IMR-90 (cell line): ENCODE measurements at regions not wholly inside any gene's neighbourhood (a gene's known extent, or its start where the extent isn't known, plus 50 kb on each side); places are given as distances from the start of the nearest gene placed in this dataset.

Experiments used
- BHLHE40 ChIP-seq: fragments of 150-350 bp; IDR thresholded peaks from 2 replicates; pipeline ENCODE4 v1.6.1; 2016; ENCODE audit warnings: mild to moderate bottlenecking, low read depth, low read length
- CEBPB ChIP-seq: IDR thresholded peaks from 2 replicates; pipeline ENCODE4 v1.6.1; 2012; ENCODE audit warnings: low read depth, low read length, improper control_type of control experiment
- CTCF ChIP-seq: conservative IDR thresholded peaks from 2 replicates; pipeline ENCODE4 v1.5.1; 2012; ENCODE audit warnings: mild to moderate bottlenecking, low read depth, low read length, improper control_type of control experiment
- ELK1 ChIP-seq: fragments of 150-350 bp; IDR thresholded peaks from 2 replicates; pipeline ENCODE4 v1.6.1; 2016; ENCODE audit warnings: low read depth, mild to moderate bottlenecking, low read length, moderate library complexity, borderline replicate concordance
- FOS ChIP-seq: fragments of 150-350 bp; IDR thresholded peaks from 2 replicates; pipeline ENCODE4 v1.6.1; 2016; ENCODE audit warnings: low read depth, low read length
- MAFK ChIP-seq: IDR thresholded peaks from 2 replicates; pipeline ENCODE4 v1.6.1; 2012; ENCODE audit warnings: low read depth, low read length, improper control_type of control experiment
- MAZ ChIP-seq: IDR thresholded peaks from 2 replicates; pipeline ENCODE4 v1.6.1; 2012; ENCODE audit warnings: low read depth, mild to moderate bottlenecking, low read length, improper control_type of control experiment, moderate library complexity, borderline replicate concordance
- MXI1 ChIP-seq: IDR thresholded peaks from 2 replicates; pipeline ENCODE4 v1.6.1; 2012; ENCODE audit warnings: low read depth, mild to moderate bottlenecking, low read length, moderate library complexity, borderline replicate concordance
- NFE2L2 ChIP-seq: fragments of 150-350 bp; IDR thresholded peaks from 2 replicates; pipeline ENCODE4 v1.6.1; 2016; ENCODE audit warnings: low read depth, mild to moderate bottlenecking, low read length
- POLR2A ChIP-seq: IDR thresholded peaks from 2 replicates; pipeline ENCODE4 v1.6.1; 2012; ENCODE audit warnings: mild to moderate bottlenecking, low read depth, low read length
- RFX5 ChIP-seq: IDR thresholded peaks from 2 replicates; pipeline ENCODE4 v1.8.0; 2012; ENCODE audit warnings: low read depth, mild to moderate bottlenecking, low read length, moderate library complexity
- SMC3 ChIP-seq: fragments of 150-350 bp; IDR thresholded peaks from 2 replicates; pipeline ENCODE4 v1.6.1; 2016; ENCODE audit warnings: low read depth, mild to moderate bottlenecking, antibody characterized with exemption, low read length, moderate library complexity
- USF2 ChIP-seq: fragments of 150-350 bp; IDR thresholded peaks from 2 replicates; pipeline ENCODE4 v1.6.1; 2017; ENCODE audit warnings: mild to moderate bottlenecking, antibody characterized with exemption, low read length, low read depth

GRCh38 chr4:35771571-35771970 is 472.7 kb downstream of the ARAP2 start:
- no peak for TF ChIP-seq CTCF
- TF ChIP-seq USF2 = no peak
- TF ChIP-seq BHLHE40 = no peak
- TF ChIP-seq POLR2A = no peak
- no peak for TF ChIP-seq MXI1
- TF ChIP-seq CEBPB = no peak
- TF ChIP-seq RFX5 = no peak
- TF ChIP-seq MAZ = no peak
- no peak for TF ChIP-seq ELK1
- no peak for TF ChIP-seq NFE2L2
- no peak for TF ChIP-seq MAFK
- no peak for TF ChIP-seq SMC3
- no peak for TF ChIP-seq FOS
